Smooth muscle cell (in vitro differentiated cells): ENCODE measurements at regions not wholly inside any gene's neighbourhood (a gene's known extent, or its start where the extent isn't known, plus 50 kb on each side); places are given as distances from the start of the nearest gene placed in this dataset.

Source experiments
- DNase-seq: peaks from one replicate; lab custom pipeline; 2025; ENCODE audit not compliant: unreplicated experiment; lab: John Stamatoyannopoulos, UW
- H2AFZ ChIP-seq: fragments of 200-600 bp; sonication (generic); 2 replicates; pipeline ENCODE4 v1.6.0; 2016; ENCODE audit warnings: antibody characterized with exemption, low read depth, mild to moderate bottlenecking
- H3F3A ChIP-seq: fragments of 200-600 bp; sonication (generic); 2 replicates; pipeline ENCODE4 v1.6.0; 2017; ENCODE audit warnings: antibody characterized with exemption, low read depth
- H3K27ac ChIP-seq: fragments of 200-600 bp; sonication (generic); 2 replicates; pipeline ENCODE4 v1.5.1; 2016; ENCODE audit warnings: low read depth, mild to moderate bottlenecking
- H3K27me3 ChIP-seq: fragments of 200-600 bp; sonication (generic); 2 replicates; pipeline ENCODE4 v1.6.1; 2016; ENCODE audit warnings: low read depth, mild to moderate bottlenecking
- H3K36me3 ChIP-seq: fragments of 200-600 bp; sonication (generic); 2 replicates; pipeline ENCODE4 v1.5.1; 2016; ENCODE audit warnings: low read depth
- H3K4me1 ChIP-seq: fragments of 200-600 bp; sonication (generic); 2 replicates; pipeline ENCODE4 v1.5.1; 2016; ENCODE audit warnings: low read depth
- H3K4me2 ChIP-seq: fragments of 200-600 bp; sonication (generic); 2 replicates; pipeline ENCODE4 v1.6.0; 2016; ENCODE audit warnings: mild to moderate bottlenecking
- H3K4me3 ChIP-seq: fragments of 200-600 bp; sonication (generic); 2 replicates; pipeline ENCODE4 v1.5.1; 2016; ENCODE audit warnings: mild to moderate bottlenecking
- H3K79me2 ChIP-seq: fragments of 200-600 bp; sonication (generic); 2 replicates; pipeline ENCODE4 v1.6.0; 2016; ENCODE audit warnings: low read depth, mild to moderate bottlenecking
- H3K9ac ChIP-seq: fragments of 200-600 bp; sonication (generic); 2 replicates; pipeline ENCODE4 v1.6.0; 2016; ENCODE audit warnings: low read depth
- H3K9me3 ChIP-seq: fragments of 200-600 bp; sonication (generic); replicated peaks from 2 replicates; pipeline ENCODE4 v1.5.1; 2016; ENCODE audit warnings: low read depth
- H4K20me1 ChIP-seq: fragments of 200-600 bp; sonication (generic); 2 replicates; pipeline ENCODE4 v1.6.0; 2016; ENCODE audit warnings: low read depth
- CTCF ChIP-seq: fragments of 200-600 bp; sonication (generic); IDR thresholded peaks from 2 replicates; pipeline ENCODE4 v1.5.1; 2017; ENCODE audit warnings: borderline replicate concordance, mild to moderate bottlenecking, antibody characterized with exemption; ENCODE audit not compliant: insufficient read depth, poor library complexity, severe bottlenecking
- WGBS: methylation state at CpG from one replicate; pipeline ENCODE4 v1.1.7; 2016; ENCODE audit warnings: low lambda C conversion rate; 5-methylcytosine and 5-hydroxymethylcytosine counted together

GRCh38 chr16:50469744-50470321 lies 78.4 kb upstream of the NKD1 start:
- no peak overlapping the region for H3K9ac ChIP-seq
- WGBS, result 36% methylated on average over 18 of the region's 18 CpGs
- H2AFZ ChIP-seq, result no peak overlapping the region
- DNase-seq, result no peak
- H3K27ac ChIP-seq, result no peak overlapping the region
- H3K9me3 ChIP-seq, result no peaks in the 10 kb centered on the region
- H3K4me2 ChIP-seq, result peak overlapping the region; percentile 17
- no peak for TF ChIP-seq CTCF
- no peaks in the 10 kb centered on the region for H3K79me2 ChIP-seq
- H3K36me3 ChIP-seq, result no peaks in the 10 kb centered on the region
- H3K4me3 ChIP-seq, result no peak overlapping the region
- no peaks in the 10 kb centered on the region for H3K27me3 ChIP-seq
- peaks cover 5% of the 10 kb centered on the region for H3F3A ChIP-seq
- peaks cover 11% of the 10 kb centered on the region for H3K4me1 ChIP-seq
- H4K20me1 ChIP-seq, result no peaks in the 10 kb centered on the region

- no peak overlapping the region for H3K27ac ChIP-seq
- H3K4me1 ChIP-seq, result peaks cover 11% of the 10 kb centered on the region
- DNase-seq, result no peak
- no peak overlapping the region for H3K9ac ChIP-seq
- no peaks in the 10 kb centered on the region for H3K36me3 ChIP-seq
- peak overlapping the region; percentile 86 for H3K4me2 ChIP-seq
- H3K4me3 ChIP-seq, result no peak overlapping the region
- H3K9me3 ChIP-seq, result no peaks in the 10 kb centered on the region
- H3K27me3 ChIP-seq, result no peaks in the 10 kb centered on the region
- no peaks in the 10 kb centered on the region for H4K20me1 ChIP-seq
- peaks cover 5% of the 10 kb centered on the region for H3F3A ChIP-seq
- H2AFZ ChIP-seq, result no peak overlapping the region
- no peaks in the 10 kb centered on the region for H3K79me2 ChIP-seq
- no peak for TF ChIP-seq CTCF
- WGBS, result 50% methylated on average over 2 of the region's 2 CpGs
Observed at GRCh38 chr16:50469121-50469743, 79.0 kb upstream of the NKD1 start.

- Histone ChIP-seq H3K27ac (no peak overlapping the region), H3K79me2 (no peaks in the 10 kb centered on the region)
Observed at GRCh38 chr16:50468749-50469078, 79.5 kb upstream of the NKD1 start.

More at GRCh38 chr16:50468749-50469078, 79.5 kb upstream of the NKD1 start:
- no peaks in the 10 kb centered on the region for H3K9me3 ChIP-seq
- no peak for TF ChIP-seq CTCF
- H3K4me2 ChIP-seq, result peak overlapping the region; percentile 86
- DNase-seq, result no peak
- no peaks in the 10 kb centered on the region for H3K36me3 ChIP-seq
- H3F3A ChIP-seq, result peaks cover 5% of the 10 kb centered on the region
- H4K20me1 ChIP-seq, result no peaks in the 10 kb centered on the region
- peaks cover 12% of the 10 kb centered on the region for H3K4me1 ChIP-seq
- WGBS, result 54% methylated on average over 7 of the region's 7 CpGs
- no peaks in the 10 kb centered on the region for H3K27me3 ChIP-seq
- H3K9ac ChIP-seq, result no peak overlapping the region
- H2AFZ ChIP-seq, result no peak overlapping the region
- H3K4me3 ChIP-seq, result no peak overlapping the region
